ENCODE measurements at regions not wholly inside any gene's neighbourhood (a gene's known extent, or its start where the extent isn't known, plus 50 kb on each side); places are given as distances from the start of the nearest gene placed in this dataset.
"Not testable (repeated sequence)": the region's sequence is repeated elsewhere in the genome, so short reads cannot be mapped to it uniquely, and the experiment has no call there.

DNA sequence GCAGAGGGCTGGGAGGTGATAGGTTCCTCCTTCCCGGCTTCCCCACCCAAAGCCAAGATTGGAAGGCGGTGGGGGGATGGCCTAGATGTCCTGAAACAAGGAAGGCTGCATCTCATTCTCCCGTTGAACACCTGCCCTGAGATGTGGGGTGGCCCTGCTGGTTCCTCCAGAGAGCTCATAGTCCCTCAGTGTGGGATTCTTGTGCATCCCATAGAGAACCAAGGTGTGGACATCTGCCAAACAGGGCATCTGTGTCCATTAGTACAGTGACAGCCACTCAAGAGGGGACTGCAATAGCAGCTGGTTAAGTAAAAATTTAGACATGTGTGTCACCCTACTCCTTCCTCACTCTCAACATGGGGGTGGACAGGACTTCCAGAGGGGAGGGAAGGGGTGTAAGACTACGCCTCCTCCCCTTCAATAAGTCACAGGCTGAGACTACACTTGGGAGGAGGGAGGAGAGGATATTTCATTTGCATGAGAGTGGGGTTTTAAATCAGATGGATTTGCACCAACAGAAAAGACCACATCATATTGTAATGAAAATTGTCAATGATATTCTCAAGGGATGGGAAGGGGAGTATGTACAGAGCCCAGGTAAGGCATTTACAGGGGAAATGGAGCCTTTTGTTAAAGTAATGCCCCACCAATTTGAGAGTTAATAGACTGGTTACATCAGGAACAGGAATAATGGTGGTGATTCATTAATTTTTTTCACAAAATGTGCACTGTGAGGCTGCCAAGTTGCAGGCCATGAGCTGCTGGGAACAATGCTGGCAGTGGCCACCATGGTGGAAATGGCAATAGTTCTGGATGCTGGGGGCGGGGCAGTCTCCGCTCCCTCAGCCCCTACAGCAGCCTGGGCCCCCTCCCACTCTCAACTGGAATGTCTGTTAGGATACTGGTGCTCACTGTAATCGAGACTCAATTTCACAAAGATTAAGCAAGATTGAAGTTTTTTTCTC, 80.6 kb downstream of the TEX51 start:
- DNase-seq (ENCODE audit: low spot score) = no peak
- ATAC-seq (ENCODE audit: low FRiP score) = no peak
- TF ChIP-seq CTCF (IDR thresholded peaks at IDR 0.05) = no peak

- ATAC-seq (ENCODE audit: low FRiP score) (no peak), DNase-seq (ENCODE audit: low spot score) (no peak)
- no peak for TF ChIP-seq CTCF (IDR thresholded peaks at IDR 0.05)
These were observed 82.8 kb downstream of the TEX51 start for GRCh38 chr2:126981476-126981875.

DNA sequence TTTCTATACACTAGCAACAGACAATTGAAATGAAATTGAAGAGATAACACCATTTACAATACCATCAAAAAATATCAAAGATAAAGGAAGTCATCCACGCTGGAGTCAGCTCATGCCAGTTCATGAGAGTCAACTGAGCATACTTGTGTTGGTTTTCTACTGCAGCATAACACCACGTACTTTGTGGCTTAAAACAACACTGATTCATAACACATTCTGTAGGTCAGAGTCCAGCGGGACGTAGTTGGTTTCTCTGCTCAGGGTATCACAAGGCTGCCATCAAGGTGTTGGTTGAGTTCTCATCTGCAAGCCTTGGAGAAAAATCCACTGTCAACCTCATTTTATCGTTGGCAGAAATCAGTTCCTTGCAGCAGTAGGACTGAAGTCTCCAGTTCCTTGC, 84.2 kb downstream of the TEX51 start:
- TF ChIP-seq CTCF (IDR thresholded peaks at IDR 0.05) = no peak

GRCh38 chr2:126986631-126987187, 88.0 kb downstream of the TEX51 start:
- TF ChIP-seq CTCF (IDR thresholded peaks at IDR 0.05) = no peak
- ATAC-seq (ENCODE audit: low FRiP score) (no peak), DNase-seq (ENCODE audit: low spot score) (no peak)

More for the DNA sequence above, 84.2 kb downstream of the TEX51 start:
- no peak for DNase-seq (ENCODE audit: low spot score)
- no peak for ATAC-seq (ENCODE audit: low FRiP score)

DNA sequence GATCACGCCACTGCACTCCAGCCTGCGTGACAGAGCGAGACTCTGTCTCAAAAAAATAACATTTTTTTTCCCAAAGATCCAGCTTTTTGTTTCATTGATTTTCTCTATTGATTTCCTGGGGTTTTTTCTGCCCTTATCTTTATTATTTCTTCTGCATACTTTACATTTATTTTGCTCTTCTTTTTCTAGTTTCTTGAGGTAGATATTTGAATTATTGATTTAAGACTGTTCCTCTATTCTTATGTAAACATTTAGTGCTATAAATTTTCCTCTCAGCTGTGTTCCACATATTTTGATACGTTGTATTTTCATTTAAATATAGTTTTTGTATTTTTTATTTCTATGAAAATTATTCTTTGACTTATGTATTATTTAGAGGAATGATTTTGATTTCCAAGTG, 89.8 kb downstream of the TEX51 start:
- ATAC-seq (ENCODE audit: low FRiP score) (no peak), DNase-seq (ENCODE audit: low spot score) (no peak)
- no peak for TF ChIP-seq CTCF (IDR thresholded peaks at IDR 0.05)

- not testable (repeated sequence) for DNase-seq (ENCODE audit: low spot score); ATAC-seq (ENCODE audit: low FRiP score)
These were observed 90.4 kb downstream of the TEX51 start for GRCh38 chr2:126989064-126989463.

- ATAC-seq (ENCODE audit: low FRiP score) (no peak), DNase-seq (ENCODE audit: low spot score) (no peak)
- no peak for TF ChIP-seq CTCF (IDR thresholded peaks at IDR 0.05)
These were observed 91.5 kb downstream of the TEX51 start for GRCh38 chr2:126990200-126990599.

All from omental fat pad (tissue), 3 donors.